Adrenal gland (tissue), 9 donors: ENCODE measurements at regions not wholly inside any gene's neighbourhood (a gene's known extent, or its start where the extent isn't known, plus 50 kb on each side); places are given as distances from the start of the nearest gene placed in this dataset.
A peak's percentile ranks its signal among the peaks of the same experiment; 100 is the strongest.

Source experiments
- DNase-seq, 7 donors: peaks; one replicate each; pipeline ENCODE4 v3.0.0-alpha.2; 2019 to 2020
- H3K27ac ChIP-seq, 5 donors: fragments of 200-600 bp; sonication (generic) in 4 of 5; 1 replicate in 3 of 5; 2 replicates in 2 of 5; pipeline versions ENCODE4 v1.5.1 to v1.8.0; 2016 to 2020; ENCODE audit warnings: mild to moderate bottlenecking in 1 of 5
- H3K27me3 ChIP-seq: fragments of 200-600 bp; 2 replicates; pipeline ENCODE4 v1.8.0; 2021
- H3K36me3 ChIP-seq, 2 donors: fragments of 200-600 bp; replicated peaks in 1 of 2; 1 replicate in 1 of 2; 2 replicates in 1 of 2; pipeline versions ENCODE4 v1.5.1 to v1.8.0; 2018 to 2022
- H3K4me1 ChIP-seq, 2 donors: fragments of 200-600 bp; replicated peaks in 1 of 2; 1 replicate in 1 of 2; 2 replicates in 1 of 2; pipeline versions ENCODE4 v1.5.1 to v1.8.0; 2018 to 2021
- H3K4me3 ChIP-seq, 4 donors: fragments of 200-600 bp; sonication (generic) in 3 of 4; one replicate each; pipeline ENCODE4 v1.5.1; 2016 to 2018
- H3K9me3 ChIP-seq, 3 donors: fragments of 200-600 bp; sonication (generic) in 1 of 3; replicated peaks in 1 of 3; 1 replicate in 2 of 3; 2 replicates in 1 of 3; pipeline versions ENCODE4 v1.5.1 to v1.8.0; 2016 to 2021
- CTCF ChIP-seq, 6 experiments: fragments of 450-650 bp in 4 of 6; fragments of 200-600 bp in 2 of 6; sonication (generic) in 1 of 6; IDR thresholded peaks; 1 replicate in 5 of 6; 2 replicates in 1 of 6; pipeline versions ENCODE4 v1.5.1 to v1.8.0; 2016 to 2021; ENCODE audit warnings: antibody characterized with exemption in 6 of 6, mild to moderate bottlenecking in 2 of 6, moderate library complexity in 1 of 6
- POLR2A ChIP-seq, 2 donors: fragments of 450-650 bp; IDR thresholded peaks; one replicate each; pipeline ENCODE4 v1.6.1; 2017; ENCODE audit warnings: antibody characterized with exemption in 2 of 2, mild to moderate bottlenecking in 2 of 2, moderate library complexity in 1 of 2
- WGBS, 4 donors: extraction: QIAGEN DNeasy Blood & Tissue Kit in 2 of 4; methylation state at CpG; one replicate each; pipeline versions ENCODE4 v1.1.5 to v1.1.7; 2013 to 2017; 5-methylcytosine and 5-hydroxymethylcytosine counted together
- intact Hi-C, 2 donors: fragments of 100-400 bp; cut with DNase I; formaldehyde crosslinking; loops; one replicate each; pipeline versions ENCODE4 v1.14.1 to v1.15.0; 2022 to 2023
- donor health status: healthy with polysubstance abuse.
- donor health status: Bipolar disorder and iron deficiency.
- donor health status: DM: yes; HTN: yes; CAD: no.
- donor health status: DM: no; HTN: no; CAD: no.
- donor health status: DM: no; HTN: no; CAD: no.

- Histone ChIP-seq H3K9me3 (no peaks in the 10 kb centered on the region), H3K4me3 (no peak overlapping the region), H3K27ac (no peak overlapping the region), H3K27me3 (no peaks in the 10 kb centered on the region), H3K36me3 (no peaks in the 10 kb centered on the region), H3K4me1 (no peaks in the 10 kb centered on the region)
- intact Hi-C loops, result no loop called here
- 47 to 62% (median 55%) methylated on average over 6 of the region's 6 CpGs for WGBS, 4 donors
- TF ChIP-seq CTCF (IDR thresholded peaks at IDR 0.05) (no peak), POLR2A (IDR thresholded peaks at IDR 0.05) (no peak)
- peak in 1 of 7 donors; percentile 2 for DNase-seq
Measured at GRCh38 chr4:52260514-52261210, 209.6 kb downstream of the SPATA18 start.

GRCh38 chr4:52263607-52264006, 212.5 kb downstream of the SPATA18 start:
- Histone ChIP-seq H3K4me3 (no peak overlapping the region), H3K36me3 (no peaks in the 10 kb centered on the region), H3K9me3 (no peaks in the 10 kb centered on the region), H3K4me1 (no peaks in the 10 kb centered on the region), H3K27me3 (no peaks in the 10 kb centered on the region), H3K27ac (no peak overlapping the region)
- intact Hi-C loops, result no loop called here
- peak in 1 of 7 donors; percentile 7 for DNase-seq
- TF ChIP-seq POLR2A (IDR thresholded peaks at IDR 0.05) (no peak), CTCF (IDR thresholded peaks at IDR 0.05) (no peak)

GRCh38 chr4:52265781-52266525, 214.8 kb downstream of the SPATA18 start:
- Histone ChIP-seq H3K27me3 (no peaks in the 10 kb centered on the region), H3K9me3 (no peaks in the 10 kb centered on the region), H3K36me3 (no peaks in the 10 kb centered on the region), H3K4me1 (no peaks in the 10 kb centered on the region), H3K27ac (no peak overlapping the region), H3K4me3 (no peak overlapping the region)
- intact Hi-C loops, result no loop called here
- TF ChIP-seq CTCF (IDR thresholded peaks at IDR 0.05) (no peak), POLR2A (IDR thresholded peaks at IDR 0.05) (no peak)
- WGBS, 4 donors, result 53 to 66% (median 63%) methylated on average over 6 of the region's 6 CpGs
- DNase-seq, result peak in 3 of 7 donors; percentile 5 to 20 (median 18)

GRCh38 chr4:52266537-52267137, 215.5 kb downstream of the SPATA18 start:
- no peak overlapping the region for H3K4me3 ChIP-seq
- H3K27me3 ChIP-seq, result no peaks in the 10 kb centered on the region
- H3K27ac ChIP-seq, result no peak overlapping the region
- TF ChIP-seq POLR2A (IDR thresholded peaks at IDR 0.05) (no peak), CTCF (IDR thresholded peaks at IDR 0.05) (no peak)
- no peaks in the 10 kb centered on the region for H3K4me1 ChIP-seq
- H3K36me3 ChIP-seq, result no peaks in the 10 kb centered on the region
- intact Hi-C loops, result no loop called here
- H3K9me3 ChIP-seq, result no peaks in the 10 kb centered on the region
- DNase-seq, result peak in 1 of 7 donors; percentile 3
